HCEC 1CT (cell line): ENCODE measurements at regions not wholly inside any gene's neighbourhood (a gene's known extent, or its start where the extent isn't known, plus 50 kb on each side); places are given as distances from the start of the nearest gene placed in this dataset.
A peak's percentile ranks its signal among the peaks of the same experiment; 100 is the strongest.

Experiments used
- DNase-seq: peaks from one replicate; pipeline ENCODE4 v3.0.0-alpha.2; 2017

DNA sequence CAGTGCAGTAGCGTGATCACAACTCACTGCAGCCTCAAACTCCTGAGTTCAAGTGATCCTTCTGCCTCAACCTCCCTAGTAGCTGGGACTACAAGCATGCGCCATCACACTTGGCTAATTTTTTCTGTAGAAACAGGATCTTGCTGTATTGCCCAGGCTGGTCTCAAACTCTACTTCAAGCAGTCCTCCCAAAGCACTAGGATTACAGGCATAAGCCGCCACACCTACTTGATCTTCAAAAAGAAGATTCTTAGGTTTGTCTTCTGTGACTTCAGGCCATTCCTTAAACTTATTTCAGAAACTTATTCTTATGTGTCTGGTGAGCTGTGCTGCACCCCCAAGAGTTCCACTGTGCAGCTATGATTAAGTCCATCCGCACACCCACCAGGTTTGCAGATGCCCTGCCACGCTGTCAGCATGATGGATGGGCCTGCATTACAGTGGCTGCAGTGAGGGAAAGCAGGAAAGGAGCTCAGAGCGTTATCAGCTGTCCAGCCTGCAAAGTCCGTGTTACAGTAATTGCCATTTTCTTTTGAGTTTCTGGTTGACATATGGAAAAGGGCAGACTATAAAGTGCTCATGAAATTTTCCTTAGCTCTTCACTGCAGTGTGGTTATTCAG, 146.6 kb downstream of the AASDH start:
- no peak for DNase-seq

DNA sequence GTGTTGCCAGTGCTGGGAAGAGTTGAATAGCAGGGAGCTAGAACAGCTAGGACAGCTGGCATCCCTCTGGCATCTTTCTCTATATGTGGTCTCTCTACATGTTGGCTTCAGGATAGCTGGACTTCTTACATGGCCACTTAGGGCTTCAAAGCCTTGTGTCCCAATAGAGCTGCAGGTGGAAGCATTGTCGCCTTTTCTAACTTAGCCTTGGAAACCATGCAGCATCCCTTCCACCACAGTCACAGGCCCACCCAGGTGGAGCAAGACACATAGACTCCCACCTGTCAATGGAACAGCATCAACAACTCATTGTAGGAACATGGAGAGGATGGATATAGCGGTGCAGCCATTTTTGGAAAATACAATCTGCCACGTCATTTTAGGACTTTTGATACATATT, 149.0 kb downstream of the AASDH start:
- no peak for DNase-seq

GRCh38 chr4:56235725-56236124, 151.6 kb downstream of the AASDH start:
- no peak for DNase-seq

GRCh38 chr4:56235011-56235410, 152.3 kb downstream of the AASDH start:
- DNase-seq: no peak

- DNase-seq: no peak
Observed at GRCh38 chr4:56234098-56234497, 153.2 kb downstream of the AASDH start.

GRCh38 chr4:56231410-56231809, 155.9 kb downstream of the AASDH start:
- DNase-seq: no peak

GRCh38 chr4:56229947-56230346, 157.3 kb downstream of the AASDH start:
- DNase-seq: no peak

GRCh38 chr4:56227301-56227835, 159.9 kb downstream of the AASDH start:
- DNase-seq: no peak

- no peak for DNase-seq
Observed at GRCh38 chr4:56226579-56226978, 160.7 kb downstream of the AASDH start.

DNA sequence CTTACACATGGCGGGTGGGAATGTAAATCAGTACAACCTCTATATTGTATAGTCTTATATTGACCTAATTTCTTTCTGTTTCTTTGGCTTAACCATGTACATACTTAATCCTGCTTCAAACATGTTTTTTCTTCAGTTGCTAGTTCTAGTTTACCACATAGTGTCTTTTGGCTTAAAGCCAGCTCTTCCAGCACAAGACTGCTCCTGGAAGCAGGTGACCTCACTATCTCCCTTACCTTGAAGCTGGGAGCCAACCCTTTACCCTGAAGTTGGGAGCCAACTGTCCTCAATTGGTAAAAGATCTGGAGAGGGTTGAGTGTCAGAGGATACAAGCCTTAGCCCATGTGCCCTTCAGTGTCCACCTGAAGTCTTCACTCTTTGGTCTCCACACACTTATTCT, 162.7 kb downstream of the AASDH start:
- no peak for DNase-seq

DNA sequence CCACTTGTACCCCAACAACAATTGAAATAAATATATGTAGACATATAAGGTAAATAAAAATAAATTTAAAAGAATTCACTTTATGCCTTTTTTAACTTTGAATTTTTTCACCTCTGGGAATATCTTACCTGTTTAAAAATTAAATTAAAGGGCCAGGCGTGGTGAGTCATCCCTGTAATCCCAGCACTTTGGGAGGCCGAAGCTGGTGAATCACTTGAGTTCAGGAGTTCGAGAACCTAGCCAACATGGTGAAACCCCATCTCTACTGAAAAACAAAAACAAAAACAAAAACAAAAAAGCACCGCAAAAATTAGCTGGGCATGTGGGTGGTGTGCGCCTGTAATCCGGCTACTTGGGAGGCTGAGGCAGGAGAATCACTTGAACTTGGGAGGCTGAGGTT, 164.8 kb downstream of the AASDH start:
- no peak for DNase-seq

- peak; percentile 31 for DNase-seq
Observed at GRCh38 chr4:56220261-56220660, 167.0 kb downstream of the AASDH start.

DNA sequence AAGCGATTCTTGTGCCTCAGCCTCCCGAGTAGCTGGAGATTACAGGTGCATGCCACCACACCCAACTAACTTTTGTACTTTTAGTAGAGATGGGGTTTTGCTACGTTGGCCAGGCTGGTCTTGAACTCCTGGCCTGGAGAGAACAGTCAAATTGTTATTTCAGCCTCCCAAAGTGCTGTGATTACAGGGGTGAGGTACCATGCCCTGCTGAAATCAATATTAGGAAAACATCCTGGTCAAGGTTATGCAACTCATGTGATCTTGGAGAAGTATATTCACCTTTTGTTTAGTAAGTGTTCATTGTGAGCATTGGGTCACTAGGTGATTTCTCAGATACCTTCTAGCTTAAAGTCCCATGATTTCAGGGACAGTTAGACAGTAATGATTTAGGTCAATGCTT, 167.8 kb downstream of the AASDH start:
- DNase-seq: no peak

GRCh38 chr4:56218230-56218895, 168.9 kb downstream of the AASDH start:
- no peak for DNase-seq

DNA sequence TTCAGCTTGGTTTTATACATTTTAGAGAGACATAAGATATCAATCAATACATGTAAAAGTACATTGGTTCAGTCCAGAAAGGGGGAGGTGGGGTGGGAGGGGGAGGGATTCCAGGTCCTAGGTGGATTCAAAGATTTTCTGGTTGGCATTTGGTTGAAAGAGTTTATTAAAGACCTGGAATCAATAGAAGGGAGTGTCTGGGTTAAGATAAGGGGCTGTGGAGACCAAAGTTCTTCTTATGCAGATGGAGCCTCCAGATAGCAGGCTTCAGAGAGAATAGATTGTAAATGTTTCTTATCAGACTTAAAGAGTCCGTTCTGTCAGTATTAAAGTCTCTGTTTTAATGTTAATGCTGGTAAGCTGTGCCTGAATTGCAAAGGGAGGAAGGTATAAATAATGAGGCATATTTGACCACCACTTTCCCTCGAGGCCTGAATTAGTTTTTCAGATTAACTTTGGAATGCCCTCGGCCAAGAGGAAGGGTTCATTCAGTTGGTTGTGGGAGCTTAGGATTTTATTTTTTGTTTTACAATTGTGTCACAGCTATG, 169.9 kb downstream of the AASDH start:
- no peak for DNase-seq

- DNase-seq: peak; percentile 41
Observed at GRCh38 chr4:56215901-56216300, 171.4 kb downstream of the AASDH start.

- DNase-seq: no peak
Observed at GRCh38 chr4:56215141-56215783, 172.0 kb downstream of the AASDH start.

- no peak for DNase-seq
Observed at GRCh38 chr4:56213543-56213942, 173.7 kb downstream of the AASDH start.

DNA sequence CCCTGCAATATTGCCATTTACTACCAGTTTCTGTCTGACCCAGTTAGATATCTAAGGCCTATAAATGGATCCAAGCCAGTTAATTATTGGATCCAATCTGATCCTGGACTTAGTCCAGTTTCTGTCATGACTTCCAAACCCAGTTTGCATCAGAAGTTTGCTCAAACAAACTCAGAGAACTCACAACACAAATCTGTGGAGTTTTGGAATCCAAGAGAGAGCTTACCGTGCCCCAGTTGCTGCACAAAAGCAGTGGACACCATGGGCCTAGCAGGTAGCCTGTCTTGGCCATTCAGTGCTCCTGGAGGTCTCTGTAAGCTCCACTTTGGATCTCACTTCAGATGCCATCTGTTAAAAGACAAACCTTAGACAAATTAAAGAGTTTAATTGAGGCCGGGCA, 174.5 kb downstream of the AASDH start:
- DNase-seq: no peak

DNA sequence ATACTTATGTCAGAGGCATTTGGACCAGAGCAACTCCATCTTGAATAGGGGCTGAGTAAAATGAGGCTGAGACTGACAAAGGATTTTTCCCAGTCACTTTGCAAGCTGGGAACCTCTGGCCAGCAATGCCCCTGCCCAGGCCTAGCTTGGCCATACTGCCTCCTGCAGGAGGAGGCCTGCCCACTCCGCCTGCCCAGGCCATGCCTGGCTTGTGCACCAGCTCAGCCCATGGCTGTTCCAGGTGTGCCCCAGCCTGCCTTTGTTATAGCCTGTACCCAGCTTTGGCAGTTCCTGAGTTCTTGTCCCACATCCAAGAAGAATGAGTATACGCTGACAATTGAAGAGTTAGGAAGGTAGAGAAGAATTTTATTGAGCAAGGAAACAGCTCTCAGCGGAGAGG, 176.1 kb downstream of the AASDH start:
- DNase-seq: no peak

- DNase-seq: no peak
Observed at GRCh38 chr4:56210397-56210796, 176.9 kb downstream of the AASDH start.

DNA sequence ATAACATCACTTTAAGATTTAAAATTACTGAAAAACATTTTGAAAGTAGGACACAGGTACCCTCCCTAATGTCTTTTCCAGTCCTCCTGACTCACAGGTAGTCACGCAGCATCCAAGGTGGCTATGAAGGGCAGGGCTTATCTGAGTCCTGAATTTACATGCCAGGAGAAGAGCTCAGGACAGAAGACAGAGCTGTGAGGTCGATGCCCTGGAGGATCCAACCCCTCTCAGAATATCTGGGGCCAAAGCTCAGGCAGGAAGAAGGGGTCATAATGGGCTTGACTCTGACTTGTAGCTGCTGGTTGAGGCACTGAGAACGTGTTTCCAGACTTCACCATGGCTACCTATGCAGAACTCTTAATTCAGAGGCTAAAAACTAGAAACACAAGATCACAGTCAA, 177.5 kb downstream of the AASDH start:
- DNase-seq: no peak

- DNase-seq: no peak
Observed at GRCh38 chr4:56208103-56208502, 179.2 kb downstream of the AASDH start.

GRCh38 chr4:56206258-56206657, 181.0 kb downstream of the AASDH start:
- DNase-seq: no peak
